Ascending aorta (tissue), 2 donors: ENCODE measurements at regions not wholly inside any gene's neighbourhood (a gene's known extent, or its start where the extent isn't known, plus 50 kb on each side); places are given as distances from the start of the nearest gene placed in this dataset.

Experiments
- DNase-seq, 2 donors: peaks; one replicate each; pipeline ENCODE4 v3.0.0-alpha.2; 2019; ENCODE audit warnings: low spot score in 2 of 2
- H3K27ac ChIP-seq, 2 donors: fragments of 200-600 bp; sonication (generic); one replicate each; pipeline ENCODE4 v1.5.1; 2016 to 2017; ENCODE audit warnings: mild to moderate bottlenecking in 1 of 2
- H3K27me3 ChIP-seq: fragments of 200-600 bp; sonication (generic); one replicate; pipeline ENCODE4 v1.5.1; 2017
- H3K36me3 ChIP-seq, 2 donors: fragments of 200-600 bp; sonication (generic); one replicate each; pipeline ENCODE4 v1.5.1; 2016
- H3K4me1 ChIP-seq, 2 donors: fragments of 200-600 bp; sonication (generic); one replicate each; pipeline ENCODE4 v1.5.1; 2016 to 2017; ENCODE audit warnings: mild to moderate bottlenecking in 1 of 2
- H3K4me3 ChIP-seq, 2 donors: fragments of 200-600 bp; sonication (generic); one replicate each; pipeline ENCODE4 v1.5.1; 2016 to 2017; ENCODE audit warnings: mild to moderate bottlenecking in 1 of 2
- H3K9me3 ChIP-seq, 2 donors: fragments of 200-600 bp; sonication (generic); one replicate each; pipeline ENCODE4 v1.5.1; 2016
- intact Hi-C: fragments of 100-400 bp; cut with DNase I; formaldehyde crosslinking; loops from one replicate; pipeline ENCODE4 v1.15.1; 2023
- TF ChIP-seq, protein P1 (sequence below), 3 experiments: fragments of 200-600 bp in 2 of 3; fragments of 450-650 bp in 1 of 3; sonication (generic) in 2 of 3; IDR thresholded peaks; one replicate each; pipeline ENCODE4 v1.5.1; 2016 to 2019; ENCODE audit warnings: antibody characterized with exemption in 3 of 3, mild to moderate bottlenecking in 1 of 3, moderate library complexity in 1 of 3

DNA sequence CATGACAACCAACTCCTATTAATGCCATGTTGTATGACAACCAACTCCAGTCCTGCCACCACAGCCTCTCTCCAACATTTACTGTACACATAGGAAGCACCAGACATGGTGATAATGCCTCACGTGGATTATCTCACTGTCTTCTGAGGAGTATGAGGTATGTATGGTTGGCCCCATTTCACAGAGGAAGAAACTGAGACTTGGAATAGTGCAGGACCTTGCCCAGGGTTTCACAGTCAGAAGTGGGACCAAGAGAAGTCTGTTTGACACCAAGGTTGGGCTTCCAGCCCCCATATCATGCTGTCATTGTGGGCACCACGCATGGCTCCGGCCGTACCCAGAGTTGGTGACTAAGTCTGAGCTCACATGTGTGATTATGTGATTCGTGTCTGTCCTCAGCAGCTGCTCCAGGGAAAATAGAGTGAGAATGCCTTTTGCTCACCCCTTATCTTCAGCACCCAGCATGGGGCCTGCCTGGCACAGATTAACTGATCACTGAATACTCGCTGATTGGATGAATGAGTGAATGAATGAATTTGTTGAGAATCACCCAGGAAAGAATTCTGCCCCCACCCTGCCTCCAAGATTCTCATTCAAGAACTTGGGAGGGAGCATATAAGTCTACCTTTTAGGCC lies 204.1 kb upstream of the NLRP1 start:
- Histone ChIP-seq H3K27ac (no peak overlapping the region), H3K9me3 (no peaks in the 10 kb centered on the region), H3K4me1 (no peaks in the 10 kb centered on the region), H3K36me3 (no peaks in the 10 kb centered on the region), H3K4me3 (no peak overlapping the region), H3K27me3 (no peaks in the 10 kb centered on the region)
- intact Hi-C loops, result no loop called here
- TF ChIP-seq, protein P1, sequence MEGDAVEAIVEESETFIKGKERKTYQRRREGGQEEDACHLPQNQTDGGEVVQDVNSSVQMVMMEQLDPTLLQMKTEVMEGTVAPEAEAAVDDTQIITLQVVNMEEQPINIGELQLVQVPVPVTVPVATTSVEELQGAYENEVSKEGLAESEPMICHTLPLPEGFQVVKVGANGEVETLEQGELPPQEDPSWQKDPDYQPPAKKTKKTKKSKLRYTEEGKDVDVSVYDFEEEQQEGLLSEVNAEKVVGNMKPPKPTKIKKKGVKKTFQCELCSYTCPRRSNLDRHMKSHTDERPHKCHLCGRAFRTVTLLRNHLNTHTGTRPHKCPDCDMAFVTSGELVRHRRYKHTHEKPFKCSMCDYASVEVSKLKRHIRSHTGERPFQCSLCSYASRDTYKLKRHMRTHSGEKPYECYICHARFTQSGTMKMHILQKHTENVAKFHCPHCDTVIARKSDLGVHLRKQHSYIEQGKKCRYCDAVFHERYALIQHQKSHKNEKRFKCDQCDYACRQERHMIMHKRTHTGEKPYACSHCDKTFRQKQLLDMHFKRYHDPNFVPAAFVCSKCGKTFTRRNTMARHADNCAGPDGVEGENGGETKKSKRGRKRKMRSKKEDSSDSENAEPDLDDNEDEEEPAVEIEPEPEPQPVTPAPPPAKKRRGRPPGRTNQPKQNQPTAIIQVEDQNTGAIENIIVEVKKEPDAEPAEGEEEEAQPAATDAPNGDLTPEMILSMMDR (IDR thresholded peaks at IDR 0.05), result no peak
- DNase-seq, result no peak

DNA sequence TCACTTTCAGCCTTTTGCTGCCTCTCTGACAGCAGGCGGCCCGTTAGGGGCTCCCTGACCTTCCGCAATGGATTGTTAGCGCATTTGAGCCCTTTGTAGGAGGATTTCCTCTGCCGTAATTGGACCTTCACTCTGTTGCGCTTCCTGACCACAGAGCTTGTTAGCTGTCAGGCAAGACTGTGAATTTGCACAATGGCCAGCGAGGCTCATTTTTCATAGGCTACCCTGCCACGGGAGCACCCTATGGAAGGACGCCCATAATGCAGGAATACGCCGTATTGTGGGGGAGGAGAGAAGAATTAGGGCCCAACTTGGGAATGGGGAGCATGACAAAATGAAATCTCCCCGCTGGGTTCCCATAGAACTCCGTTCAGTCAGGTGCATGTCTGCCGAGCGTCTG lies 205.2 kb upstream of the NLRP1 start:
- no peak for DNase-seq
- TF ChIP-seq, protein P1 (IDR thresholded peaks at IDR 0.05), result no peak
- intact Hi-C loops, result no loop called here
- Histone ChIP-seq H3K27ac (no peak overlapping the region), H3K36me3 (no peaks in the 10 kb centered on the region), H3K9me3 (no peaks in the 10 kb centered on the region), H3K4me1 (no peaks in the 10 kb centered on the region), H3K4me3 (no peak overlapping the region), H3K27me3 (no peaks in the 10 kb centered on the region)

DNA sequence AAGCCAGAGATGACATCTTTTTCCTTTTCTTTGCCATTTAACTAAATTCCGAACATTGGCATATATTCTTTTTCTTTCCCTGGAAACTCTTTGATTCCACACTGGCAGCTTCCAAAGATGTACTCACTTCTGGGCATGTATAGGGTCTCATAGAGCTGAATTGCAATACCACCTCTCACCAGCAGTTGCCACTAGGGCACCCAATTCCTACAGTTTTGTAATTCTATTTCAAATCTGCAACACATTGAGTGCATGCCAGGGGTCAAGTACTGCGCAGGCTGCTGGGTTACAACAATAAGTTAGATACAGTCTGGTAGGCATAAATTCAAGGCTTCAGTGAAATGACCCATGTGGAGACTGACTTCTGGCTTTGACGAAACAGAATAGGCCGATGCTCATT lies 208.8 kb upstream of the NLRP1 start:
- Histone ChIP-seq H3K9me3 (no peaks in the 10 kb centered on the region), H3K4me1 (no peaks in the 10 kb centered on the region), H3K36me3 (no peaks in the 10 kb centered on the region), H3K27me3 (no peaks in the 10 kb centered on the region), H3K4me3 (no peak overlapping the region), H3K27ac (no peak overlapping the region)
- intact Hi-C loops, result no loop called here
- TF ChIP-seq, protein P1 (IDR thresholded peaks at IDR 0.05), result no peak
- no peak for DNase-seq

DNA sequence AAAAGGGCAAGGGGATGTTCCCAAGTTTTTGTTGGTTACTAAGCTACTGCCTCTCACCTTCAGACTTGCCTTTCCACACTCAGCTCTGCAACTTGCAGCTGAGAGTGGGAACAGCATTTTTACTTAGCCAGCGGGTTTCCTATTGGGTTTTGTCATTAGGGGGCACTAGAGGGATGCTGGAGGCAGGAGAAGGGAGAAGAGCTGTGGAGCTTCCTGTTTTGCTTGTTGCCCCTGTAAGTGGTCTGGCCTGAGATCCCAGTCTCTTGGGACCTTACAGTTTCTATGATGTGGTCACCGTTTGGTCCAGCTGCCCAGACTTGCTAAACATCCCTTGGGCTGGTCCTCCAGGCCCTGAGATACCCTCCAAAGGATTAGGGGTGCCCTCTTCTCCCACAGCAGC lies 209.6 kb upstream of the NLRP1 start:
- Histone ChIP-seq H3K9me3 (no peaks in the 10 kb centered on the region), H3K27me3 (no peaks in the 10 kb centered on the region), H3K4me1 (no peaks in the 10 kb centered on the region), H3K4me3 (no peak overlapping the region), H3K27ac (no peak overlapping the region), H3K36me3 (no peaks in the 10 kb centered on the region)
- TF ChIP-seq, protein P1 (IDR thresholded peaks at IDR 0.05), result no peak
- no peak for DNase-seq
- intact Hi-C loops, result no loop called here

DNA sequence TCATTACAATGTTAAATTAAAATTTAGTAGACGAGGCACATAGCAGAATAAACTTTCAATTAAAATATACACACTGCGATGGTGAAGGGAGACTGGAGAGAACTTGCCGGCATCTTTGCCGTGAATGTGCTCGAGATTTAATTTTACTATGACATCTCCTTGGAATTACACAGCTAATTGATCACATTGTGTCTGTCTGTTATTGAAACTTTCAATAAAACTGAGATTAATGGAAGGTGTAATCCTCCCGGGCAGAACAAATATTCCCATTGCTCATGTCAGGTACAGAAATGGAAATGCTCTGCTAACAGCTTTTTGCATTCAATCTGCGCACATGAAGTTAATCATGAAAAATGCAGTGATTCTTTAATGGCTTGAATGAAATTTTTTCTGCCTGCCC lies 210.1 kb upstream of the NLRP1 start:
- Histone ChIP-seq H3K9me3 (no peaks in the 10 kb centered on the region), H3K36me3 (no peaks in the 10 kb centered on the region), H3K4me1 (no peaks in the 10 kb centered on the region), H3K27ac (no peak overlapping the region), H3K27me3 (no peaks in the 10 kb centered on the region), H3K4me3 (no peak overlapping the region)
- intact Hi-C loops, result no loop called here
- TF ChIP-seq, protein P1 (IDR thresholded peaks at IDR 0.05), result no peak
- DNase-seq, result no peak
